ENCODE measurements at regions not wholly inside any gene's neighbourhood (a gene's known extent, or its start where the extent isn't known, plus 50 kb on each side); places are given as distances from the start of the nearest gene placed in this dataset.
"Not testable (repeated sequence)": the region's sequence is repeated elsewhere in the genome, so short reads cannot be mapped to it uniquely, and the experiment has no call there.

GRCh38 chr13:67515895-67516294, 285.8 kb upstream of the PCDH9 start (continued):
- no peak for TF ChIP-seq TEAD4 (IDR thresholded peaks at IDR 0.05; ENCODE audit: borderline replicate concordance, insufficient read depth)

- H3K9me3 ChIP-seq, result no peaks in the 10 kb centered on the region
- H4K20me1 ChIP-seq (ENCODE audit: insufficient read depth), result no peaks in the 10 kb centered on the region
- no peak overlapping the region for H3K9ac ChIP-seq
- POLR2A ChIA-PET, result no interaction called here
- 64% methylated on average over 4 of the region's 5 CpGs for WGBS (ENCODE audit: low lambda C conversion rate)
- no peak overlapping the region for H3K27ac ChIP-seq (ENCODE audit: low read depth in 2 of 2, low read length in 1 of 2)
- H3F3A ChIP-seq (replicated peaks; ENCODE audit: insufficient read depth), result no peaks in the 10 kb centered on the region
- CTCF ChIA-PET, result no interaction called here
- H3K79me2 ChIP-seq (ENCODE audit: insufficient read depth), result no peaks in the 10 kb centered on the region
- no peak overlapping the region for H3K4me3 ChIP-seq (ENCODE audit: low read depth in 2 of 2, low read length in 1 of 2)
- no peak overlapping the region for H3K4me2 ChIP-seq
- TF ChIP-seq SIN3A (IDR thresholded peaks at IDR 0.05; ENCODE audit: borderline replicate concordance, low read depth, low read length), result no peak
- TF ChIP-seq ZBTB33 (IDR thresholded peaks at IDR 0.05; ENCODE audit: borderline replicate concordance, low read depth), result no peak
- TF ChIP-seq RXRA (IDR thresholded peaks at IDR 0.05; ENCODE audit: borderline replicate concordance, low read depth), result no peak
- TF ChIP-seq CHD2 (IDR thresholded peaks at IDR 0.05; ENCODE audit: low read length, partially characterized antibody), result no peak
- no peak for TF ChIP-seq JUND (IDR thresholded peaks at IDR 0.05)
- no peak for TF ChIP-seq NRF1 (IDR thresholded peaks at IDR 0.05; ENCODE audit: low read depth, low read length)
- TF ChIP-seq IRF3 (IDR thresholded peaks at IDR 0.05; ENCODE audit: low read depth, low read length), result no peak
- no peaks in the 10 kb centered on the region for H3K9me2 ChIP-seq
- no peaks in the 10 kb centered on the region for H3K36me3 ChIP-seq (replicated peaks in 1 of 2; ENCODE audit: control insufficient read depth in 1 of 2, insufficient read depth in 2 of 2, low read length in 1 of 2)
- DNase-seq, result no peak
- H3K27me3 ChIP-seq (ENCODE audit: insufficient read depth), result no peaks in the 10 kb centered on the region
- H3K4me1 ChIP-seq (ENCODE audit: control insufficient read depth in 1 of 2, insufficient read depth in 2 of 2, low read depth in 1 of 2, low read length in 1 of 2), result peaks cover 0 to 9% of the 10 kb centered on the region in 2 experiments; a peak in 2 of 4 replicates
- no peak overlapping the region for H2AFZ ChIP-seq (ENCODE audit: low read depth)
Observed at GRCh38 chr13:67509018-67509417, 278.9 kb upstream of the PCDH9 start.

GRCh38 chr13:67508275-67508674, 278.1 kb upstream of the PCDH9 start:
- H3K9me3 ChIP-seq; POLR2A ChIA-PET; H3K36me3 ChIP-seq (replicated peaks in 1 of 2; ENCODE audit: control insufficient read depth in 1 of 2, insufficient read depth in 2 of 2, low read length in 1 of 2); H2AFZ ChIP-seq (ENCODE audit: low read depth); H3K4me1 ChIP-seq (ENCODE audit: control insufficient read depth in 1 of 2, insufficient read depth in 2 of 2, low read depth in 1 of 2, low read length in 1 of 2); H3K4me2 ChIP-seq; H3K9me2 ChIP-seq; H3K9ac ChIP-seq; H3K4me3 ChIP-seq (ENCODE audit: low read depth in 2 of 2, low read length in 1 of 2); CTCF ChIA-PET; DNase-seq; H3F3A ChIP-seq (replicated peaks; ENCODE audit: insufficient read depth); H4K20me1 ChIP-seq (ENCODE audit: insufficient read depth); H3K79me2 ChIP-seq (ENCODE audit: insufficient read depth); H3K27me3 ChIP-seq (ENCODE audit: insufficient read depth); H3K27ac ChIP-seq (ENCODE audit: low read depth in 2 of 2, low read length in 1 of 2): not testable (repeated sequence)
- 35% methylated on average over 1 of the region's 1 CpG for WGBS (ENCODE audit: low lambda C conversion rate)

Measured in SK-N-SH (cell line).